ENCODE measurements at regions not wholly inside any gene's neighbourhood (a gene's known extent, or its start where the extent isn't known, plus 50 kb on each side); places are given as distances from the start of the nearest gene placed in this dataset.
"Not testable (repeated sequence)": the region's sequence is repeated elsewhere in the genome, so short reads cannot be mapped to it uniquely, and the experiment has no call there.

GRCh38 chr22:47860907-47861306 lies 1098.5 kb downstream of the TBC1D22A start:
- DNase-seq (ENCODE audit: low read depth), result not testable (repeated sequence)

- DNase-seq (ENCODE audit: low read depth), result no peak
Observed at GRCh38 chr22:47859881-47860525, 1097.6 kb downstream of the TBC1D22A start.

DNA sequence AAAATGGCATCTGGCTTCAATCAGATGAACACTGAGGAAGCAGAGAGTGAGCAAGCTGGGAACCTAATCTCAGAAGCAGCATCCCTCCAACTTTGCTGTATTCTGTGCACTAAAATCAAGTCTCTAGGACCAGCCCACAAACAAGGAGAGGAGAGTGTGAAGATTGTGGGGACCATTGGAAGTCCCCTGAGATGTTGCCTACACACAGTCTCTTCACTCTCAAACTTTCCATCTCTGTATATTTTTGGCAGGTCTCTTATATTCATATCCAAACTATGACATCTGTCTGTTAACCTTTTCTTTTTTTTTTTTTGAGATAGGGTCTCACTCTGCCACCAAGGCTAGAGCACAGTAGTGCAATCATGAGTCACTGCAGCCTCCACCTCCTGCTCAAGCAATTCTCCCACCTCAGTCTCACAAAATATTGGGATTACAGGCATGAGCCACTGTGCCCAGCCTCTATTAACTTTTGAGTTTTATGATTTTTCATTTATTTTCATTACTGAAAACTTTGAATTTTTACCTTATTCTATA lies 1096.4 kb downstream of the TBC1D22A start:
- DNase-seq (ENCODE audit: low read depth), result no peak

- DNase-seq (ENCODE audit: low read depth), result no peak
Observed at GRCh38 chr22:47854680-47855079, 1092.2 kb downstream of the TBC1D22A start.

DNA sequence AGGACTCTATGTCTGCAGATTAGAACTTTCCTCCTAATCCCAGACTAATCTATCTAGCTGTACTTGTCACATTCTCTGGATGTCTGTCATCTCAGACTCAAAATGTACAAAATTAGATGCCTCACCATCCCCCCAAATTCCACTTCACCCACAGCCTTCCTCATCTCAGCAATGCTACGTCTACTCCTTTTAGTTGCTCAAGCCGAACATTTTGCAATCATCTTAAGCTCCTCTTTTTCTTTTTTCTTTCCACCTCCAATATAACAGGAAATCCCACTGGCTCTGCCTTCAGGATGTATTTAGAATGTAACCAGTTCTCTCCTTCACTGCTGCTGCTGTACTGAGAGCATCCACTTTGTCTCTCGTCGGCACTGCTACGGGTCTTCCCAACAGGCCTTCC lies 1091.8 kb downstream of the TBC1D22A start:
- no peak for DNase-seq (ENCODE audit: low read depth)

DNA sequence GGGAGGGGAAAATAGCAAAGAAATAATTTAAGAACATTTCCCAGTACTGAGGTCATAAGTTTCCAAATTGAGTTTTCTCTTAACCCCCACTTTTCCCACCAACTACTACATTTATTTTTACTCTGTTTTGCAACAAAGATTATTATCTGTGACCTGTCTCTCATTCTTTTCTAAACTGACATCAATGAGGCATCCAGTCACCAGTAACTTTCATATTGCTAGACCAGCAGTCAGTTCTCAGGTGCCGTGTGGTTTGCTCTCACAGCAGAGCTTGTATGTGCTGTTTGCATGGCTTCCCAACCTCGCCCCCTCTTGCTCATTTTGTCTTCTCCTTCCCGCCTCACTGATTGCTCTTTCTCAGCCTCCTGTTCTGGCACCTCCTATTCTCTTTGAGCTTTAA lies 1091.3 kb downstream of the TBC1D22A start:
- DNase-seq (ENCODE audit: low read depth), result no peak

DNA sequence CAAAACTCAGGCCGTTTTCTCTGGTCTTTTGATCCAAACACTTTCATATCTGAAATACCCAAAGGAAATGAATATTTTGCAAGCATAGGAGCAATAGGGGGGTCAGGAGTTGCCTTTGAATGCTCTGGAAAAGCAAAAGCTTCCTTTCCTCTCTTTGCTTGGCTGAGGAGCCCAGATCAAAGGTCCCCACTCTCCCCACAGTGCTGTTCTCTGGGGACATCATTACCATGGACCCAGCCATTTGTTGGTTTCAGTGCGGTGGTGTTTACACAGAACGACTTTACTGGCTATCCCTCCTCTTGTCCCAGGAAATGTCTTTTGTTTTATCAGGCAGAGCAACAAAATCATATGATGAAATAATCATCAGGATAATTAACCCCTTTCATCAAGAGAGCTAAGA lies 1089.1 kb downstream of the TBC1D22A start:
- DNase-seq (ENCODE audit: low read depth), result no peak

GRCh38 chr22:47850644-47851151 lies 1088.2 kb downstream of the TBC1D22A start:
- no peak for DNase-seq (ENCODE audit: low read depth)

- DNase-seq (ENCODE audit: low read depth), result no peak
Observed at GRCh38 chr22:47849576-47849975, 1087.1 kb downstream of the TBC1D22A start.

GRCh38 chr22:47848184-47848920 lies 1085.9 kb downstream of the TBC1D22A start:
- no peak for DNase-seq (ENCODE audit: low read depth)

DNA sequence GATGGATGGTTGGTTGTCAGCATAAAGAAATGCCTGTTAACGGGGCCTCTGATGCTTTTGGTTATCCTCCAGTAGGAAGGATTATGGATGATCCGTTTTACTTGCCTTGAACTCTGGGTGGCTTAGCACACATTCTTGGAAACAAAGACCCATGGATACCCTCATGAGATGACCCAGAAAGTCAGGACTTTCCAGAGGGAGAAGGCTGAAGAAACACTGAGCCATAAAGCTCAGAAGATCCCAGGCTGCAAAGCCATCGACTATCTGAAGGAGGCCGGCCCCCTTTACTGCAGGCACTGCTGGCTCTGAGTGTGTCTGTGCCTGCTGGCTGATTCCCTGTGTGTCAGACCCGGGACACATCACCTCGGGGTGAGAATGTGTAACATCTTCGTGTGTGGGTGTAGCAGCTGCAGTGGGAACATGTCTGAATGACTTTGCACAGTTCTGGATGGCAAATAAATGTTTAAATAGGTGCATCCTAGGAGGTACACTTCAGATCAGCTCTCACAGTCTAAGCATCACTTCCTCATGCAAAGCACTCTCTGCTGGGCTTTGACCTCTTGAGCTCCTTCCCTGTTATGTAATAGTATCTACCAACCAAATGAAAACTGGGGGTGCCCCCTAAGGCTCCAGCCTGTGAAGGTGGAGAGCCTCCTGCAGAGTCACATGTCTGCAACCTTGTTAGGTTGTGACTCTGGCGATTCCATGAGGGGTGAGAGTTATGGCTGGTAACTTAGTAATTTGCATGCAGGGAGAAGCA lies 1084.9 kb downstream of the TBC1D22A start:
- DNase-seq (ENCODE audit: low read depth), result no peak

DNA sequence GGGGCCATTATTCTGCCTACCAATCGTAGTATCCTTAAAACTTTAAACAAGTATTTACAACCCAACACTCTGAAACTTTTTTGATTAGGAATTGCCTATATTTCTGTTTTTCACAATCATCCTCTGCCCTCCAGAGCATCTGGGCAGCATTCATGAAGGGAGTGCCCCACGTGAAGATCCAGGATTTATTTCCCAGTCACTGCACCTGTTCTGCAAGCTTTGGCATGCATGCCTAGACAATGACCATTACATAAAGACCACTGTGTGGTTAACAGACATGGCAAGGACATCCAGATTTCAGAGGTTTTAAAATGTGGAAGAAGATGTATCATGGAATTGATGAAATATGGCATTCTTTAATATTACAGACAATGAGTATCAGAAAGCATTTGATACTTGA lies 1083.8 kb downstream of the TBC1D22A start:
- DNase-seq (ENCODE audit: low read depth), result no peak

DNA sequence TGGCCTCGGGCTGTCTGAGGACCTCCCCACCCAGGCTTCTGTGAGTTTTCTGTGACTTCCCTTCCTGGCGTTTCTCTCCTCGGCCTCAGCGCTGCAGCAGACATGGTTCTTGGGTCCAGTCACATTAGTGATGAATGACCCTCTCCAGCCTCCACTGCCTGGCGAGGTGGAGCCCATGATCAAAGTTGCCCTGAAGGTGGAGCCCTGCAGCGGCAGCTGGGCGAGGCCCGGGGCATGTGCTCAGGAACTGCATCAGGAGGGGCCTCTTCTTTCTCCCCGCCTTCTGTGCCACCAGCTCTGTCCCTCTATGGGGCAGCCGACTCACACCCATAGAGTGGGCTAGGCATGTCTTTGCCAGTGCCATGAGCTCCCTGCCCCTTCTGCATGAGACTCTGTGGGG lies 1079.7 kb downstream of the TBC1D22A start:
- DNase-seq (ENCODE audit: low read depth), result no peak

- no peak for DNase-seq (ENCODE audit: low read depth)
Observed at GRCh38 chr22:47841156-47841555, 1078.7 kb downstream of the TBC1D22A start.

DNA sequence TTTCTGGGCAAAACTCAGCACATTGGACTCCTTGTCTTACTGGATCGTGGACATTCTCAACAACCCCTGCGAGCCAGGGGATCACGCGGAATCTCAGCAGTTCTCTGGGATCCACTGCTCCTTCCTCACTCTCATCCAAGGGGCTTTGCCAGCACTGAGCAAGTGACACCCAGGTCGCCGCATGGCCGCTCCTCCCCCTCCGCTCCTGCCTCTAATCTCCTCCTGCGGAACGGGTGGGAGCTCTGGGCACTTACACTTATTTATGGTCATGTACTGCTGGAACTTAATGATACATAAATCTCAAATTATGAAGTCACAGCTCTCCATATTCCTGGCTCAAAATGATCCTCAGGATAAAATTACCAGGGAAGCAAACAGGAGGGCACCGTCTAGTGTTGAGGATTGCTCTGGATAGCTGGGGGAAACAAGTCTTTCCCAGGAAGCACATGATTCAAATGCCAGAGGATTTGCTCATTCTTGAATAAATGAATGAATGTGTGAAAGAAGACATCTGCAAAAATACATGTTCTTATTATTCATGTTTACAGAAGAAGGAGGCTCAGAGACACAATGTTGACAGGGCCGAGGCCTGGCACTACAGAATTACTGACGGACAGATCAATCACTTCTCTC lies 1077.3 kb downstream of the TBC1D22A start:
- no peak for DNase-seq (ENCODE audit: low read depth)

DNA sequence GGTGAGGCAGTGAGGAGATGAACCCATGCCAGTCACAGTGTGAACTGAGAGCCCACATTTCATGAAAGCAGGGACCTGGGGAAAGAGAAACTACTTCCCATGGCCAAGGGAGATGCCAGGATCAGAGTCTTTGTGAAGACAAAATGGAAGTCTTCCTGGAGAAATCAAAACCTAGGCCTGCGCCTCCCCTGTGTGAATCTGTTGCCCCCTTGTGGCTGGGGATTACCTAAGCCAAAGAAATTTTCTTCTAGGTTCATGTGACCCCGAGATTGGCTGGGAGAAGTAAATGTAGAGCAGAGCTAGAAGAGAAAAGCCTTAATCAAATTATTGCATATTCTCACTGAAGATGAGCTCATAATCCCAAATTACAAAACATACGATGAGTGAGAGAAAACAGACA lies 1075.3 kb downstream of the TBC1D22A start:
- DNase-seq (ENCODE audit: low read depth), result no peak

- DNase-seq (ENCODE audit: low read depth), result no peak
Observed at GRCh38 chr22:47836957-47837356, 1074.5 kb downstream of the TBC1D22A start.

DNA sequence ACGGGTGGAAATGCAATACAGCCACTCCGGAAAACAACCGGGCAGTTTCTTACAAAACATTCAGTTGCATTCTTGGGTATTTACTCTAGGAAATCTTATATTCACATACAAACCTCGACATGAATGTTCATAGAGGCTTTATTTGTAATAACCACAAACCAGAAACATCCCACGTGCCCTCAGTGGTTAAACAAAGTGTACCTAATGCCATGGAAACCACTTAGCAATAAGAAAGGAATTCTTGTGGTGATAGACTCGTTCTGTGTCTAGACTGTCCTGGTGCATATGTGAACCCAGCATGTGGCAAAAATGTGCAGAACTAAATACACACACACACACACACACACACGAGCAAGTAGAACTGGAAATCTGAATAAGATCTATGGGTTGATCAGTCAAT lies 1073.3 kb downstream of the TBC1D22A start:
- peak; percentile 55 for DNase-seq (ENCODE audit: low read depth)

DNA sequence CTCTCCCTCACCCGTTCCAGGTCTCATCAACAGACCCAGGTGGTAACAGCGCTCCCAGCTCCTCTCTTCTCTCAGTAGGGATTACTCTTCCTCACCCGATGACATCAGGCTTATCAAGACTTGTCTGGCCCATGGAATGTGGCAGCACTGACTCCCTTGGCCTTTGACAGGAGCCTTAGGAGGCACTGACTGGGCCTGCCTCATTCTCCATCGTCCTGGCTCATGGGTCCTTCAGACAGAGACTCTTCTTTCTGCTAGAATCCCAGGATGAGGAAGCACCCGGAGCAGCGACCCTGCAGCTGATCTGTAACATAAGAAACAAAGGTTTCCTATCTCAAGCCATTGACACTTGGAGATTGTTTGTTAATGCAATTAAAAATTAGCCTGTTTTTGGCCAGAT lies 1063.6 kb downstream of the TBC1D22A start:
- no peak for DNase-seq (ENCODE audit: low read depth)

DNA sequence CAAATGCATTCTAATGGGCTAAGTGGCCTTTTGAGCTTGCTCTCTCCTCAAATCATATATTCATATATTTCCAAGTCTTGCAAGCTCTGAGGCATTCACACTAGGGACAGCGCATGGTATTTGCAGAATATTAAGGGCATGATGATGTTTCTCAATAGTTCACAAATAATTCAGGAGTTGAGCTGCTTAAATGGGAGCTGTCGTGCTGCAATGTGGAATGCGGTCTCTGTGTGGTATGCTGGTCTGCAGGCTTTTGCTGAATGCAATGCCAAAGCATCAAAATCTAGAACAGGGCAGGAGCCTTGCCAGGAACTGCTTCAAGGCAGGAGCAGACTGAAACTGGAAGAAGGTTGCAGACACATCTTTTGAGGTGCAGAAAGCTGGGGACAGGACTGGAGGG lies 1060.0 kb downstream of the TBC1D22A start:
- DNase-seq (ENCODE audit: low read depth), result no peak

GRCh38 chr22:47818496-47818895 lies 1056.0 kb downstream of the TBC1D22A start:
- DNase-seq (ENCODE audit: low read depth), result no peak

DNA sequence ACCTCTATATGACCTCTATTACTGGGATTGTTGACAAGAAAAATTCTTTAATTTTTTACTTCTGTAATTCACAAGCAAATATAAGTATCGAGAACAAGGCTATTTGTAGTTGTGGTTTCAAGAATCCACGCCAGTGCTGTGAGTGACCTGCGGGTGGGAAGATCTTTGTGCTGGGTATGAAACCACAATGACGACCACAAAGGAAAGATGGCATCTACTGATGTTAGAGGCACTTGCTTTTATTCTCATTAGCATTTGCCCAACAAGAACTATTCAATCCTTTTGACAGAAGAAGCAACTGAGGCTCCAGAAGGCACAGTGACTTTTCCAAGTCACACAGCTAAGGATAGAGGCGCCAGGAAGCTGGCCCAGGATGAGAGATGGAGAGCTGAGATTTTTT lies 1054.9 kb downstream of the TBC1D22A start:
- no peak for DNase-seq (ENCODE audit: low read depth)

Data from GM04503 (cell line).